SK-N-MC (cell line): ENCODE measurements at regions not wholly inside any gene's neighbourhood (a gene's known extent, or its start where the extent isn't known, plus 50 kb on each side); places are given as distances from the start of the nearest gene placed in this dataset.

Source experiments
- DNase-seq: peaks from one replicate; pipeline ENCODE4 v3.0.0-alpha.2; 2011; ENCODE audit warnings: low read depth, low spot score
- H3K27ac ChIP-seq: fragments of 200-600 bp; sonication (generic); 2 replicates; pipeline ENCODE4 v1.5.1; 2016; ENCODE audit warnings: mixed run types
- H3K36me3 ChIP-seq: fragments of 200-600 bp; sonication (generic); 2 replicates; pipeline ENCODE4 v1.6.1; 2017; ENCODE audit warnings: antibody characterized with exemption, low read length, mixed read lengths; ENCODE audit not compliant: insufficient read depth
- H3K4me3 ChIP-seq: fragments of 200-600 bp; sonication (generic); 2 replicates; pipeline ENCODE4 v1.5.1; 2016
- H3K9ac ChIP-seq: fragments of 200-600 bp; sonication (generic); 2 replicates; pipeline ENCODE4 v1.8.0; 2017; ENCODE audit warnings: mixed run types, mixed read lengths; ENCODE audit not compliant: insufficient read length
- H3K9me3 ChIP-seq: fragments of 200-600 bp; sonication (generic); 2 replicates; pipeline ENCODE4 v1.6.1; 2017; ENCODE audit warnings: low read depth, mild to moderate bottlenecking, antibody characterized with exemption, low read length, moderate library complexity, mixed read lengths
- EZH2 ChIP-seq: fragments of 200-600 bp; sonication (generic); IDR thresholded peaks from one replicate; pipeline ENCODE4 v1.6.1; 2017; ENCODE audit warnings: antibody characterized with exemption
- FOXP2 ChIP-seq: optimal IDR thresholded peaks from 2 replicates; pipeline ENCODE3; 2011; ENCODE audit warnings: mild to moderate bottlenecking, moderate library complexity; ENCODE audit not compliant: insufficient read depth; ENCODE audit errors: extremely low read length, control extremely low read depth
- POLR2AphosphoS5 ChIP-seq: IDR thresholded peaks from 2 replicates; pipeline ENCODE4 v1.6.1; 2012; ENCODE audit warnings: mild to moderate bottlenecking, low read depth, low read length, borderline replicate concordance

DNA sequence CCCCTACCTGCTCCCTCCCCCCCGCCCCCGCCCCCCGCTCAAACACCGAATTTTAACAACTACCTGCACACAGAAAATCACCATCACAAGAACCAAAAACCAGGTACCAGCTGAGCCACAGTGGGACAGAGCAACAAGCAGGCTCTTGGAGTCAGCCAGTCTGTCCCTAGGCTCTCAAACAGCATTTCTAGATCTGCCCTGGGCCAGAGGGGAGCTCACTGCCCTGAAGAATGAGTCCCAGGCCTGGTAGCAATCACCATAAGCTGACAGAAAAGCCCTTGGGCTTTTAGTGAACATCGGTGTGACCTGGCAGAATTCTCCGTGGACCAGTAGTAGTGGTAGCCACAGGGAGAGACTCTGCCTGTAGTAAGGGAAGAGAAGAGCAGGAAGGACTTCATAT lies 58.3 kb downstream of the C11orf87 start:
- TF ChIP-seq EZH2: no peak
- no peak for TF ChIP-seq FOXP2
- no peak for TF ChIP-seq POLR2AphosphoS5

DNA sequence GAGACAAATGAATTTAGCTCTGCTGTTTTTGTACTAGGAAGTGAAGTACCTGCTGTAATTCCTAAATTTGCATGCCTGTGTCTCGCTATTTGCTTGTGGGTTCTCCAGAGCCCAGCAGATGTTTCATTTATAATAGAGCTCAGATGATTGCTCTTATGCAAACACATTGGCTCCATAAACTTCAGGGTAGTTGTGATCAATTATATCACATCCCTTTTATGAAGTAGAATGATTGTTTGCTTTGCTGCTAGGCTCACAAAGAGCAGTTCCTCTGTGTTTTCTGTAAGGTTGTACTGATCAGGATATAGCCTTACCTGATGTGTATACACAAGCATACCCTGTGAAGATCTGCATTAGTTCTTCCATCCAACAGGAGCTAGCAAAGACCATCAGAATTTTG lies 64.1 kb downstream of the C11orf87 start:
- no peaks in the 10 kb centered on the region for H3K9me3 ChIP-seq
- TF ChIP-seq EZH2: no peak
- TF ChIP-seq FOXP2: no peak
- TF ChIP-seq POLR2AphosphoS5: no peak
- H3K9ac ChIP-seq: no peak overlapping the region
- H3K36me3 ChIP-seq: no peaks in the 10 kb centered on the region
- DNase-seq: no peak
- H3K4me3 ChIP-seq: no peak overlapping the region
- no peak overlapping the region for H3K27ac ChIP-seq

More for the DNA sequence above, 58.3 kb downstream of the C11orf87 start:
- Histone ChIP-seq H3K9me3 (no peaks in the 10 kb centered on the region), H3K27ac (no peak overlapping the region), H3K4me3 (no peak overlapping the region), H3K9ac (no peak overlapping the region), H3K36me3 (no peaks in the 10 kb centered on the region)
- DNase-seq: no peak

DNA sequence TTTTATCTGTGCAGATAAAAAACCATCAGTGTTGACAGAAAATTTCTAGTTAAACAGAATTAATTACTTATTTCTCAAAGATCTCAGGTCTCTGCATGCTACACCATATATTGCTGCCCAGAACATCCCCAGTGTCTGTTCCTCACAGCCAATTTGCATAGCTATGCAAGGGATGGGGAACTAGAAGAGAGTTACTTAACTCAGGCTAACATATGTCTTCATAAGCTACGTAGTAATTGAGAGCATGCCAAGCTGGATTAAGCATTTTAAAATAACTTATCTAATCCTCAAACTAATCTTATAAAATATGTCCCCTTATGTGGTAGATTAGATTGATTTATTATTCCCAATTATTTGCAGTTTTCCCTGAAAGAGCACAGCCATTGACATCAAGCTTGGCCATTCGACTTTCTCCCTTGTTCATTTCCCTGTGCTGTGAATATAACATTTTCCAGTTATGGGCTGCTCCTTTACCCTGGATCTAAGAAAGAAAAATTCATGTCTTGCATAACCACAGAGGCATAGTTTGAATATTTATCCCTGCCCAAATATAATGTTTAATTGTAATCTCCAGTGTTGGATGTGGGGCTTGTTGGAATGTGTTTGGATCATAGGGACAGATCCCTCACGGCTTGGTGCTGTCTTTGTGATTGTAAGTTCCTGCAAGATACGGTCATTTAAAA lies 69.1 kb downstream of the C11orf87 start:
- no peak for DNase-seq
- TF ChIP-seq POLR2AphosphoS5 (no peak), FOXP2 (no peak), EZH2 (no peak)
- H3K27ac ChIP-seq: no peak overlapping the region
- H3K36me3 ChIP-seq: no peaks in the 10 kb centered on the region
- no peak overlapping the region for H3K9ac ChIP-seq
- no peaks in the 10 kb centered on the region for H3K9me3 ChIP-seq
- no peak overlapping the region for H3K4me3 ChIP-seq

DNA sequence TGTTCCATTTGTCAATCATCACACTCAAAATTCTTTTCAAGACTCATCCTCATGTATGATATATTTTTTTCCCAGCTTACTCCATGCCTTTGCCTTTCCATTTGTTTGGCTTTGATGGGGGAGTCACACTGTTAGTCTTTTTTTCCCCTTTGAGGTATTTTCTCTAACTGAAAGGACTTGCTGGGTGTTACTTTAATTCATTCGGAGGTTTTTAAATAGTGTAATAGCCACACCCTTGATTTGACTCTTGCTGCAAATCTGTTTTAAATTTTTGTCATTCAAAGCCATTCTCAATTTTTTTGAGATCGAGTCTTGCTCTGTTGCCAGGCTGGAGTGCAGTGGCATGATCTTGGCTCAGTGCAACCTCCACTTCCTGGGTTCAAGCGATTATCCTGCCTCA lies 84.1 kb downstream of the C11orf87 start:
- DNase-seq: no peak
- no peaks in the 10 kb centered on the region for H3K36me3 ChIP-seq
- no peak overlapping the region for H3K4me3 ChIP-seq
- H3K27ac ChIP-seq: no peak overlapping the region
- TF ChIP-seq EZH2 (no peak), FOXP2 (no peak)
- no peak overlapping the region for H3K9ac ChIP-seq
- H3K9me3 ChIP-seq: no peaks in the 10 kb centered on the region

DNA sequence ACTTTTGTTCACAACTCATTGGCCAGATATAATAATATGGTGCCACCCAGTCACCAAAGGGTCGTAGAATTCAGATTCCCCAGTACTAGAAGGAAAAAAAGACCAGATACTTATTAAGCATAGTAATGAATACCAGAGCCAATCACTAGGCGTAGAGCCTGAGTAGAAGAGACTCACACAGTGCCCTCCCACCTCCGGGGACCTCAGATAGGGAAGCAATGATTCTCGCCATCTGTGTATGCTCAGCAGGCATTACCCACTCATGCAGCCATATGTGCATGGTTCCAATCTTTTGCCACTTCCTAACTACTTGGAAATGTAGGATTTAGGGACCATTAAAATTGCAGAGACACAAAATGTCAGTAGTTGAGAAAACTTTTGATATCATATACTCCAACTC lies 85.3 kb downstream of the C11orf87 start:
- Histone ChIP-seq H3K36me3 (no peaks in the 10 kb centered on the region), H3K4me3 (no peak overlapping the region), H3K9ac (no peak overlapping the region), H3K9me3 (no peaks in the 10 kb centered on the region), H3K27ac (no peak overlapping the region)
- no peak for TF ChIP-seq POLR2AphosphoS5
- TF ChIP-seq FOXP2: no peak
- TF ChIP-seq EZH2: no peak
- DNase-seq: no peak

DNA sequence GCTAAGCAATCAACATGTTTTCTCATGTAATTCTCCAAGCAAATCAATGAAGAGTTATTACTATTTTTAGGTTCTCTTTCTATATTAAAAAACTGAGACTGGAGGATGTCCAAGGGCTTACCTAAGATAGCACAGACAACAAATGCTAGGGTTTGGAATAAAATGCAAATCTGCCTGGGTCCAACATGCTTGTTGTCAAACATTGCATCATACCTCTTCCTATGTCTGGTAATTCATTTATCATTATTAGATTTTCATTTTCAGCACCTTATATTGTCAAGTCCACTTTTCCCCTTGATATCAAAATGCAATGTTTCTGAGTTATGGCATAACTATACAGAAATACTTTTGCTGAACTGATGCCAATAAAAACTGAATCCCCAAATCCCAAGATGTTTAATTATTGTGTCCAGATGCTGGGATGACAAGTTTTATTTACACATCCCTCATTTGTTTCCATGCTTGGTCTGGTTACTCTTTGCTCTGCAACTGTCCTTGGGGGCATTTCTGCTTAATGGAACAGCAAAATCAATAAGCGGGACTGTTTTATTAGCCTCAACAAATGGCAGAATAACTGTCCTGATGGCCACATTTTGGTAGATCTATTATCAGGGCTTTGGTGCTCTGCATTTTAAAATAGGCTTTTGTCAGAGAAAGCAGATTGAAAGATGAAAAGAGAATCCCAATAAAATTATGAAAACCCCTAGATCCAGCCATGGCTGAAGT lies 86.0 kb downstream of the C11orf87 start:
- Histone ChIP-seq H3K27ac (no peak overlapping the region), H3K9me3 (no peaks in the 10 kb centered on the region)
- TF ChIP-seq FOXP2 (no peak), EZH2 (no peak), POLR2AphosphoS5 (no peak)

DNA sequence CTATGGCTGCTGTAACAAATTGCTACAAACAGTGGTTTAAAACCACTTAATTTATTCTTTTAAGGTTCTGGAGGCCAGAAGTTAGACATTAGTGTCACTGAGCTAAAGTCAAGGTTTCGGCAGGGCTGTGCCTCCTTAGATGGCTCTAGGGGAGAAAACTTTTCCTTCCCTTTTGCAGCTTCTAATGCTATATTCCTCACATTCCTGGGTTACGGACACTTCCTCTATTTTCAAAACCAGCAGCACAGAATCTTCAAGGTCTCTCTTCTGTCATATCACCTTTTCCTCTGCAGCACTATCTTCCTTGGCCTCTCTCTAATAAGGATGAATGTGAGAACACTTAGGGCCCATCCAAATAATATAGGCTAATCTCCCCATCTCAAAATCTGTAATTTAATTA lies 87.0 kb downstream of the C11orf87 start:
- Histone ChIP-seq H3K9me3 (no peaks in the 10 kb centered on the region), H3K27ac (no peak overlapping the region), H3K9ac (no peak overlapping the region), H3K4me3 (no peak overlapping the region), H3K36me3 (no peaks in the 10 kb centered on the region)
- TF ChIP-seq EZH2 (no peak), POLR2AphosphoS5 (no peak), FOXP2 (no peak)
- no peak for DNase-seq

More for the DNA sequence above, 86.0 kb downstream of the C11orf87 start:
- DNase-seq: no peak
- H3K9ac ChIP-seq: no peak overlapping the region
- no peak overlapping the region for H3K4me3 ChIP-seq
- no peaks in the 10 kb centered on the region for H3K36me3 ChIP-seq

DNA sequence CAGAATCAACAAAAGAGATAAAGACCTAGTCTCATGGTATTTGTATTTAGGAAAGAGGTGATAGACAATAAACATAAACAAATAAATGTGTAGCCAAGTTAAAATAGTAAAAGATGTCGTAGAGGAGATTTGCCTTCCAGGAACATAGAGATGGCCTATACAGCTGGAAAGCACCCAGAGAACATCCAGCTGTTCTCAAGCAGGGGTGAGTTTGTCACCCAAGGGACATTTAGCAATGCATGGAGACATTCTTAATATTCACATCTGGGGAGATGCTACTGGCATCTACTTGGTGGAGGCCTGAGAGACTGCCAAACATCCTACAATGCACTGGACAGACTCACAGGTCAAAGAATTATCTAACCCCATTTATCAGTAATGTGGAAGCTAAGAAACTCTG lies 88.3 kb downstream of the C11orf87 start:
- no peak overlapping the region for H3K4me3 ChIP-seq
- TF ChIP-seq FOXP2 (no peak), EZH2 (no peak), POLR2AphosphoS5 (no peak)
- no peak overlapping the region for H3K9ac ChIP-seq
- no peaks in the 10 kb centered on the region for H3K36me3 ChIP-seq
- H3K27ac ChIP-seq: no peak overlapping the region
- H3K9me3 ChIP-seq: no peaks in the 10 kb centered on the region
- no peak for DNase-seq
